Peyer's patch (tissue), 4 donors: ENCODE measurements at regions not wholly inside any gene's neighbourhood (a gene's known extent, or its start where the extent isn't known, plus 50 kb on each side); places are given as distances from the start of the nearest gene placed in this dataset.

ENCODE experiments used
- DNase-seq, 3 donors: peaks; one replicate each; pipeline ENCODE4 v3.0.0-alpha.2; 2017 to 2019
- H3K27ac ChIP-seq, 4 donors: fragments of 200-600 bp; sonication (generic); one replicate each; pipeline ENCODE4 v1.5.1; 2016 to 2019
- H3K27me3 ChIP-seq, 2 donors: fragments of 200-600 bp; sonication (generic); one replicate each; pipeline ENCODE4 v1.5.1; 2019
- H3K36me3 ChIP-seq, 3 donors: fragments of 200-600 bp; sonication (generic); one replicate each; pipeline ENCODE4 v1.5.1; 2016 to 2019
- H3K4me1 ChIP-seq, 4 donors: fragments of 200-600 bp; sonication (generic); one replicate each; pipeline ENCODE4 v1.5.1; 2016 to 2019
- H3K4me3 ChIP-seq, 4 donors: fragments of 200-600 bp; sonication (generic); 1 replicate in 3 of 4; 2 replicates in 1 of 4; pipeline ENCODE4 v1.5.1; 2016 to 2019; ENCODE audit warnings: mild to moderate bottlenecking in 1 of 4
- H3K9me3 ChIP-seq, 4 donors: fragments of 200-600 bp; sonication (generic); one replicate each; pipeline ENCODE4 v1.5.1; 2016 to 2019; ENCODE audit warnings: mild to moderate bottlenecking in 1 of 4
- POLR2A ChIP-seq, 2 donors: fragments of 450-650 bp; IDR thresholded peaks; one replicate each; pipeline ENCODE4 v1.5.1; 2017; ENCODE audit warnings: antibody characterized with exemption in 2 of 2, mild to moderate bottlenecking in 2 of 2, moderate library complexity in 2 of 2
- TF ChIP-seq, protein P1 (sequence below), 6 experiments: fragments of 450-650 bp in 4 of 6; fragments of 200-600 bp in 2 of 6; sonication (generic) in 1 of 6; IDR thresholded peaks; one replicate each; pipeline ENCODE4 v1.5.1; 2017 to 2019; ENCODE audit warnings: antibody characterized with exemption in 6 of 6, mild to moderate bottlenecking in 3 of 6, moderate library complexity in 1 of 6

GRCh38 chr12:13769273-13769672 is 212.1 kb downstream of the GRIN2B start:
- DNase-seq, result no peak
- Histone ChIP-seq H3K4me1 (no peaks in the 10 kb centered on the region), H3K27ac (no peak overlapping the region), H3K4me3 (no peak overlapping the region), H3K27me3 (no peaks in the 10 kb centered on the region), H3K9me3 (no peaks in the 10 kb centered on the region), H3K36me3 (no peaks in the 10 kb centered on the region)
- TF ChIP-seq, protein P1, sequence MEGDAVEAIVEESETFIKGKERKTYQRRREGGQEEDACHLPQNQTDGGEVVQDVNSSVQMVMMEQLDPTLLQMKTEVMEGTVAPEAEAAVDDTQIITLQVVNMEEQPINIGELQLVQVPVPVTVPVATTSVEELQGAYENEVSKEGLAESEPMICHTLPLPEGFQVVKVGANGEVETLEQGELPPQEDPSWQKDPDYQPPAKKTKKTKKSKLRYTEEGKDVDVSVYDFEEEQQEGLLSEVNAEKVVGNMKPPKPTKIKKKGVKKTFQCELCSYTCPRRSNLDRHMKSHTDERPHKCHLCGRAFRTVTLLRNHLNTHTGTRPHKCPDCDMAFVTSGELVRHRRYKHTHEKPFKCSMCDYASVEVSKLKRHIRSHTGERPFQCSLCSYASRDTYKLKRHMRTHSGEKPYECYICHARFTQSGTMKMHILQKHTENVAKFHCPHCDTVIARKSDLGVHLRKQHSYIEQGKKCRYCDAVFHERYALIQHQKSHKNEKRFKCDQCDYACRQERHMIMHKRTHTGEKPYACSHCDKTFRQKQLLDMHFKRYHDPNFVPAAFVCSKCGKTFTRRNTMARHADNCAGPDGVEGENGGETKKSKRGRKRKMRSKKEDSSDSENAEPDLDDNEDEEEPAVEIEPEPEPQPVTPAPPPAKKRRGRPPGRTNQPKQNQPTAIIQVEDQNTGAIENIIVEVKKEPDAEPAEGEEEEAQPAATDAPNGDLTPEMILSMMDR (IDR thresholded peaks at IDR 0.05), result no peak
- TF ChIP-seq POLR2A (IDR thresholded peaks at IDR 0.05), result no peak

GRCh38 chr12:13764748-13765147 is 216.7 kb downstream of the GRIN2B start:
- H3K27me3 ChIP-seq, result no peaks in the 10 kb centered on the region
- peak in 1 of 3 donors; percentile 48 for DNase-seq
- no peak for TF ChIP-seq POLR2A (IDR thresholded peaks at IDR 0.05)
- TF ChIP-seq, protein P1 (IDR thresholded peaks at IDR 0.05), result no peak

GRCh38 chr12:13749389-13749788 is 232.0 kb downstream of the GRIN2B start:
- H3K4me1 ChIP-seq, result no peaks in the 10 kb centered on the region
- no peak overlapping the region for H3K27ac ChIP-seq
- TF ChIP-seq, protein P1 (IDR thresholded peaks at IDR 0.05), result no peak
- TF ChIP-seq POLR2A (IDR thresholded peaks at IDR 0.05), result no peak
- H3K4me3 ChIP-seq, result no peak overlapping the region
- H3K36me3 ChIP-seq, result no peaks in the 10 kb centered on the region
- no peaks in the 10 kb centered on the region for H3K27me3 ChIP-seq
- no peaks in the 10 kb centered on the region for H3K9me3 ChIP-seq
- DNase-seq, result no peak

More at GRCh38 chr12:13764748-13765147, 216.7 kb downstream of the GRIN2B start:
- Histone ChIP-seq H3K4me3 (no peak overlapping the region), H3K9me3 (no peaks in the 10 kb centered on the region), H3K36me3 (no peaks in the 10 kb centered on the region), H3K4me1 (peaks cover 0 to 7% (median 0%) of the 10 kb centered on the region in 4 donors), H3K27ac (no peak overlapping the region)

DNA sequence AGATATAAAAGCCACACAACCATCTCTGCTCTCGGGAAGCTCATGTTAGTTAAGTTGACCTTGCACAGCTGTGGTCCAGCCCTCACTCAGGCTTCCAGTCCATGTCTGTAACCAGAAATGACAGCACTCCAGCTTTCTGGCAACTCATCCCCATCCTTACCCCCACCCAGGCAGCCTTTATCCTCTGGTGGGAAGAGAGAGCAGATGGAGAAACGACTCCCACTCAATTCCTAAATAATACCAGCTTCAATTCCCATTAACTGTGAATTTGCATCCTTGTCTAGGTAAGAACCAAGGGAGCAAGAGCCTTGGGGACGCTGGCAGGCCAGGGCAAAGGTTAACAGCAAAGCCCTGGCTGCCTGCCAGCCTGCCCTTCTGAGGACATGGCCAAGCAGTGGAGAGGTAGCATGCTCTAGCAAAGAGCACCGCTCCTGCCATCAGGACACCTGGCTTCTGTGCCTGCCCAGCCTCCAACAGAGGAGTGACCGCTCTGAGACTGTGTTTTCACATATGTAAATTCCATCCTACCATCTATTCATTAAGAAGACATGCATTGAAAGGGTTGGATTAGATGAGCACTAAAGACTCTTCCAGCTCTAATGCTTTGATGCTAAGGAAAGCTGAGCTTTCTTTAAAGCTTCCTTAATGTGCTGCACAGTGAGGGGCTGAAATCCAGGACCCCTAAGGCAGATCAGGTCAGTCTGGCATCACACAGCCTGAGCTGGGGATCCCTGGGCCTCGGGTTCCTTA is 236.1 kb downstream of the GRIN2B start:
- no peak for TF ChIP-seq POLR2A (IDR thresholded peaks at IDR 0.05)
- TF ChIP-seq, protein P1 (IDR thresholded peaks at IDR 0.05), result no peak
- no peaks in the 10 kb centered on the region for H3K9me3 ChIP-seq
- DNase-seq, result peak in 2 of 3 donors; percentile 67 to 70

DNA sequence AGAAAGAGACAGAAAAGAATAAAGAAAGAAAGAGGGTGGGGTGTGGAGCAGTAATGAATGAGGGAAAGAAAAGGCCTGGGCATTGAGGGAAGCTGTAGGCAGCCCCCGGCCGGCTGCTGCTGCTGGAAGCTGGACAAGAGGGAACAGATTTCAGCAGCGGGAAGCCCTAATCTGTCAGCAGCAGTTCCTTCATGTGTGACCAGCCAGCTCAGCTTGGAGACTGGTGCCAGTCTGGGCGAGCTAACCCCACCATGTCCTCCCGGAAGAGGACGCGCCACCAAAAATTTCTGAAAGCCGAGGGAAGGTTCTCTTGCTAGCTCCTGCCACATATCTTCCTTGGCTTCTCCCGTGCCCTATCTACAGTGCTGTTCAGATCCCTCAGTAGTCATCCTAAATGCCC is 236.8 kb downstream of the GRIN2B start:
- DNase-seq, result no peak
- Histone ChIP-seq H3K27me3 (no peaks in the 10 kb centered on the region), H3K4me1 (no peaks in the 10 kb centered on the region), H3K27ac (no peak overlapping the region), H3K9me3 (no peaks in the 10 kb centered on the region), H3K36me3 (no peaks in the 10 kb centered on the region), H3K4me3 (no peak overlapping the region)
- TF ChIP-seq POLR2A (IDR thresholded peaks at IDR 0.05), result no peak
- TF ChIP-seq, protein P1 (IDR thresholded peaks at IDR 0.05), result no peak

More for the DNA sequence above, 236.1 kb downstream of the GRIN2B start:
- Histone ChIP-seq H3K27ac (no peak overlapping the region), H3K4me1 (no peaks in the 10 kb centered on the region), H3K36me3 (no peaks in the 10 kb centered on the region), H3K4me3 (no peak overlapping the region), H3K27me3 (no peaks in the 10 kb centered on the region)
